ENCODE measurements at regions not wholly inside any gene's neighbourhood (a gene's known extent, or its start where the extent isn't known, plus 50 kb on each side); places are given as distances from the start of the nearest gene placed in this dataset.

DNA sequence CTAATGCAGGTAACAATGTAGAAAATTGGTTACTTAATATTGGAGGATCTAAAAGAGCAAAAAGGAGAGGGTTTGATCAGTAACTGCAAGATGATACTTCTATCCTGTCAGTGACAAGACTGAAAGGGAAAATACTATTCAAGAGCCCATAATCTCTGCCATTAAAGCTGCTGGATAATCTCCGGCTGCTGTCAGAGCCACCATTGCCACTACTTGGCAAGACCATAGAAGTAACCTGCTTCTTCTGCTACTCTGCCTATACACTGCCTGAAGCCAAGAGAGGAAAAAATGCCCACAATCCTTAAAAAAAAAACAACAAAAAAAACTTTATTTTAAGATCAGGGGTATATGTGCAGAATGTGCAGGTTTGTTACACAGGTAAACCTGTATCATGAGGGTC lies 386.5 kb upstream of the ID4 start:
- DNase-seq (no peak), FAIRE-seq (no peak)
- whole genome bisulfite sequencing, 3 donors: 88 to 100% (median 91%) methylated on average over 1 of the region's 1 CpG
- Histone ChIP-seq H3K4me3 (ENCODE audit: low read depth in 1 of 3, low read length in 3 of 3) (no peak overlapping the region), H3K36me3 (ENCODE audit: control insufficient read depth in 3 of 3, insufficient read depth in 2 of 3, low read depth in 1 of 3, low read length in 3 of 3) (no peaks in the 10 kb centered on the region), H3K27me3 (ENCODE audit: control insufficient read depth in 3 of 3, insufficient read depth in 3 of 3, low read length in 3 of 3) (no peaks in the 10 kb centered on the region), H3K27ac (ENCODE audit: low read depth in 1 of 3, low read length in 2 of 3) (no peak overlapping the region), H3K9me3 (ENCODE audit: control insufficient read depth in 2 of 2, insufficient read depth in 1 of 2, low read depth in 1 of 2, low read length in 1 of 2) (no peaks in the 10 kb centered on the region), H3K4me1 (ENCODE audit: control insufficient read depth in 3 of 3, insufficient read depth in 2 of 3, low read depth in 1 of 3, low read length in 2 of 3) (no peaks in the 10 kb centered on the region)

DNA sequence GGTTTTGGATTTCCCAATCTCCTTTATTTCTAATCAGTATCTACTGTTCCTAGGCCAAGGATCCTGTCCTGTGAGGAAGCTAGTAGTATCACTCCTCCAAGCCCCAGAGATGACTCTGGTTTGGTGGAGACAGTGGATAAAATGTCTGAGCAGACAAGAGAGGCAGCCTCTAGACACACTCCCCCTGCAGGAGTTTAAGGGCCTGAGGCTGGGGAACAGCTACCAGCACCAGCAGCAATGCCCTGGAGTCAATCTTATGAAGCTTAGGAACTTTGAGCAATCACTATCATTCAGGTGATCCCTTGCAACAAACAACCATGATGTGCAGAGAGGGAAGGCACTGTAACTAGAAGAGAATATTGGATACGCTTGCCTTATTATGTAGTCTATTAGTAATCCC lies 384.7 kb upstream of the ID4 start:
- Histone ChIP-seq H3K27ac (ENCODE audit: low read depth in 1 of 3, low read length in 2 of 3) (no peak overlapping the region), H3K27me3 (ENCODE audit: control insufficient read depth in 3 of 3, insufficient read depth in 3 of 3, low read length in 3 of 3) (no peaks in the 10 kb centered on the region), H3K4me3 (ENCODE audit: low read depth in 1 of 3, low read length in 3 of 3) (no peak overlapping the region), H3K4me1 (ENCODE audit: control insufficient read depth in 3 of 3, insufficient read depth in 2 of 3, low read depth in 1 of 3, low read length in 2 of 3) (no peaks in the 10 kb centered on the region), H3K9me3 (ENCODE audit: control insufficient read depth in 2 of 2, insufficient read depth in 1 of 2, low read depth in 1 of 2, low read length in 1 of 2) (no peaks in the 10 kb centered on the region), H3K36me3 (ENCODE audit: control insufficient read depth in 3 of 3, insufficient read depth in 2 of 3, low read depth in 1 of 3, low read length in 3 of 3) (no peaks in the 10 kb centered on the region)
- no peak for FAIRE-seq
- WGBS, 3 donors: 88 to 98% (median 91%) methylated on average over 1 of the region's 1 CpG
- DNase-seq: no peak

DNA sequence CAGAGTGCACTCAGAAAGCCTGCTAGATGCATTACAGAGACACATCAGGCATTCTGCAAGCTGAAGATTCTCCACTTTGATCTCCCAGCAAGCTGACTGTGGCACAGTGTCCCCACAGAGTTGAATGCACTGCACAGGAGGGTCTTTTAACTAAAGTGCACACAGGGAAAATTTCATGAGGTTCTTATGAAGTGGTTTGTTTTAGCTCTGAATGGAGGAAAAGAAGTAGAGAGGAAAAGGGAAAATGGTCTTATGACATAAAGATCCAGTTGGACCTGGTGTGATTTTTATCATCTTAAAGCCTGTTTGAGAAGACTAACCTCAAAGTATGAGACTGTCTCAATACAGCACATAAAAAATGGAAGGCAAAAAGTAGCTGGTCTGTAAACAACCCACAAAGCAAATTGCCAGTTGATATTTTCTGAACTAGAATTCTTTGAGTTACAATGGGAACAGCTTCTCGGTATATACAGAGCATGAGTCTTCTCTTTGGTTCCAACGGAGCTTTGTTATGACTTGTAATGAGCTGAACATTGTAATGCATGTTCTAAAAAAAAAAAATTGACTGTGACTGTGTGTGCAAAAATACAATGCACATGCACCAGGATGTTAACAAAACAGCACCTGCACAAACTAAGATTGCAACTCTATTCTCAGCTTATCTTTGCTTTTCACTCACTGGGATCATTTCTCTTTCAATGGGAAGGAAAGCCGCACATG lies 383.0 kb upstream of the ID4 start:
- Histone ChIP-seq H3K36me3 (ENCODE audit: control insufficient read depth in 3 of 3, insufficient read depth in 2 of 3, low read depth in 1 of 3, low read length in 3 of 3) (no peaks in the 10 kb centered on the region), H3K27me3 (ENCODE audit: control insufficient read depth in 3 of 3, insufficient read depth in 3 of 3, low read length in 3 of 3) (no peaks in the 10 kb centered on the region), H3K4me3 (ENCODE audit: low read depth in 1 of 3, low read length in 3 of 3) (no peak overlapping the region), H3K4me1 (ENCODE audit: control insufficient read depth in 3 of 3, insufficient read depth in 2 of 3, low read depth in 1 of 3, low read length in 2 of 3) (no peaks in the 10 kb centered on the region), H3K9me3 (ENCODE audit: control insufficient read depth in 2 of 2, insufficient read depth in 1 of 2, low read depth in 1 of 2, low read length in 1 of 2) (no peaks in the 10 kb centered on the region), H3K27ac (ENCODE audit: low read depth in 1 of 3, low read length in 2 of 3) (no peak overlapping the region)
- WGBS, 3 donors: 58 to 80% (median 64%) methylated on average over 3 of the region's 3 CpGs
- DNase-seq (no peak), FAIRE-seq (no peak)

DNA sequence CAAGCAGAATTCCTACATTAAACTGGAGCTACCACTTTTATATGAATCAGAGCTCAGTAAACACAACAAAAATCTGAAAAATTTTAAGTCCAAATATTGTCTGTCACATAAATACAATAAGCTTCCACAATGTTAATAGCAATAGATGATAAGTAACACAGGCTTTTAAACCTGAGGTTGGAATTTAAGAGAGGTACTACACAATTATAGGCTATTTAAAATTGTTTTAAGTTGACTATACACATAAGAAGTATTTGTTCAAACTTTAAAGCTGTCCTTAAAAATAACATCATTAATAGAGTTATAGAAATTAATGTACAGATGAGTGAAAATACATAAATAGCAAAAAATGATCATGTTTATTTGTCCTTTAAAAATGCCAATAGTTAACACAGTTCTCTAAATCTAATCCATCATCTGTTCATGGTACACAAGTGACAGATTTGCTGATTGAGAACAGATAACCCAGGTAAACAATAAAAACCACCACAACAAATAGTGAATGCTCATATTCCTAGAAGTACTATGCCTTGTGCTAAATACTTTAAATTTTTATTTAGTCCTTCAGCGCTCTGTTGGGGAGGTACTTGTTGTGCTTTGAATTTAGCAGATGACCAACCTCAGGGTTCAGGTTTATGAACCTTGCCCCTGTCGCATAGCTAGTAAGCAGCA lies 382.3 kb upstream of the ID4 start:
- FAIRE-seq (no peak), DNase-seq (no peak)
- Histone ChIP-seq H3K36me3 (ENCODE audit: control insufficient read depth in 3 of 3, insufficient read depth in 2 of 3, low read depth in 1 of 3, low read length in 3 of 3) (no peaks in the 10 kb centered on the region), H3K4me3 (ENCODE audit: low read depth in 1 of 3, low read length in 3 of 3) (no peak overlapping the region), H3K4me1 (ENCODE audit: control insufficient read depth in 3 of 3, insufficient read depth in 2 of 3, low read depth in 1 of 3, low read length in 2 of 3) (no peaks in the 10 kb centered on the region), H3K9me3 (ENCODE audit: control insufficient read depth in 2 of 2, insufficient read depth in 1 of 2, low read depth in 1 of 2, low read length in 1 of 2) (no peaks in the 10 kb centered on the region), H3K27ac (ENCODE audit: low read depth in 1 of 3, low read length in 2 of 3) (no peak overlapping the region), H3K27me3 (ENCODE audit: control insufficient read depth in 3 of 3, insufficient read depth in 3 of 3, low read length in 3 of 3) (no peaks in the 10 kb centered on the region)
- WGBS, 3 donors: 88 to 94% (median 93%) methylated on average over 2 of the region's 2 CpGs

DNA sequence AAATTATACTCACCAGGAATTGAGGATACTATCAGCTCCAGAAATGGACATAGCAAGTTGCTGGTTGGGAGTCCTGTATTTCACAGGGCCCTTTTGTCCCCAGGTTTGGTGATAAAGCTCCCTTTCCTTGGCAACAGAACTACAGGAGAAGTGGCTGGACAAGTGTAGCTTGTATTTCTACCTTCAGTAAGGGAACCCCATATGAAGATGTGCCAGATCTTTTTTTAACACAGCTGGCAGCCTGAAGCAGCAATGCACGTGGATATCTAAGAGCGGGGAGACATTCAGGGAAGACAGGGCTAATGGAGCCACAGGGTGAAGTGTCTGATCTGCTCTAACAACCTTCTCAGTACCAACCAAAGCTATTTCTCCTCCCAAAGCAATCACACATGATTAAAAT lies 373.9 kb upstream of the ID4 start:
- no peak for DNase-seq
- Histone ChIP-seq H3K27me3 (ENCODE audit: control insufficient read depth in 3 of 3, insufficient read depth in 3 of 3, low read length in 3 of 3) (no peaks in the 10 kb centered on the region), H3K4me3 (ENCODE audit: low read depth in 1 of 3, low read length in 3 of 3) (no peak overlapping the region), H3K4me1 (ENCODE audit: control insufficient read depth in 3 of 3, insufficient read depth in 2 of 3, low read depth in 1 of 3, low read length in 2 of 3) (no peaks in the 10 kb centered on the region), H3K27ac (ENCODE audit: low read depth in 1 of 3, low read length in 2 of 3) (no peak overlapping the region), H3K9me3 (ENCODE audit: control insufficient read depth in 2 of 2, insufficient read depth in 1 of 2, low read depth in 1 of 2, low read length in 1 of 2) (peaks cover 0 to 7% of the 10 kb centered on the region in 2 donors), H3K36me3 (ENCODE audit: control insufficient read depth in 3 of 3, insufficient read depth in 2 of 3, low read depth in 1 of 3, low read length in 3 of 3) (no peaks in the 10 kb centered on the region)
- no peak for FAIRE-seq
- 68 to 81% (median 79%) methylated on average over 2 of the region's 2 CpGs for WGBS, 3 donors

DNA sequence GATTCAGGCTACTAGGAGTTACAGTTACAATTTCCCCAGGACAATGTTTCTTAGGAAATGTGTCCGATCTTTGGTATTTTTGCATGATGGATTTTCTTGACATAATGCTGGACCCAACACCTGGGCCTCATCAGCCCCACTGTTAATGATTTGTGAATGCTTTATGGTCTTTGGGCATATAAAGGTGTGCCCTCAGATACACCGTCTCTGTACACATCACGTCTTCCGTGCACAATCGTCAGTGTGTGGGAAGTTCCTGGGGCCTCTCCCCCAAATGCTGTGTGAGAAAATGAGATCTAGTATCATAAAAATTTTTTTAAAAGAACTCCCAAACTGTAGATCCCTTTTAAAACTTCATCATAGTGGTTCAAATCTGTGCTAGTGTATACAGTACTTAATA lies 373.2 kb upstream of the ID4 start:
- Histone ChIP-seq H3K9me3 (ENCODE audit: control insufficient read depth in 2 of 2, insufficient read depth in 1 of 2, low read depth in 1 of 2, low read length in 1 of 2) (peaks cover 0 to 7% of the 10 kb centered on the region in 2 donors), H3K36me3 (ENCODE audit: control insufficient read depth in 3 of 3, insufficient read depth in 2 of 3, low read depth in 1 of 3, low read length in 3 of 3) (no peaks in the 10 kb centered on the region), H3K27ac (ENCODE audit: low read depth in 1 of 3, low read length in 2 of 3) (no peak overlapping the region), H3K4me3 (ENCODE audit: low read depth in 1 of 3, low read length in 3 of 3) (no peak overlapping the region), H3K27me3 (ENCODE audit: control insufficient read depth in 3 of 3, insufficient read depth in 3 of 3, low read length in 3 of 3) (no peaks in the 10 kb centered on the region), H3K4me1 (ENCODE audit: control insufficient read depth in 3 of 3, insufficient read depth in 2 of 3, low read depth in 1 of 3, low read length in 2 of 3) (no peaks in the 10 kb centered on the region)
- DNase-seq (peak; percentile 18 to 22), FAIRE-seq (no peak)
- 30 to 66% (median 48%) methylated on average over 5 of the region's 5 CpGs for WGBS, 3 donors

DNA sequence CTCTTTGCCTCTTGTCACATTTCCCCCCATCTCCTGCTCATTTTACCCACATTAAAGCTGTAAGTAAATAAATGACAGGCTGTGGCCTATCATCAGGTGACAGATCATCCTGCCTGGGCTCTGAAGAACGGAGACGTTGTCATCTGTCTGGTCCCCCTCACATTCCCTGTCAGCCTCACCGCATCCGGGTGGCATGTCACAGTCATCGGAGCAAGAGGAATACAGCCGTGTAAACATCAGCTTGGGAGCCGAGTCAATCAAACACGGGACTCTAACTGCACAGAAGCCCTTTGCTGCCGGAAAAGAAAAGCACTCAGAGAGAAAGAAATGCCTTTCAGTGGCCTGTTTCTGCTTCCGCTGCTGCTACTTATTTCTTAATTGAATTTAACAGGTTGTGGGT lies 371.9 kb upstream of the ID4 start:
- peaks cover 0 to 7% of the 10 kb centered on the region in 2 donors for H3K9me3 ChIP-seq (ENCODE audit: control insufficient read depth in 2 of 2, insufficient read depth in 1 of 2, low read depth in 1 of 2, low read length in 1 of 2)
- peak overlapping the region in 1 of 3 donors; percentile 3 for H3K27ac ChIP-seq (ENCODE audit: low read depth in 1 of 3, low read length in 2 of 3)
- H3K36me3 ChIP-seq (ENCODE audit: control insufficient read depth in 3 of 3, insufficient read depth in 2 of 3, low read depth in 1 of 3, low read length in 3 of 3): no peaks in the 10 kb centered on the region
- no peaks in the 10 kb centered on the region for H3K4me1 ChIP-seq (ENCODE audit: control insufficient read depth in 3 of 3, insufficient read depth in 2 of 3, low read depth in 1 of 3, low read length in 2 of 3)
- H3K27me3 ChIP-seq (ENCODE audit: control insufficient read depth in 3 of 3, insufficient read depth in 3 of 3, low read length in 3 of 3): no peaks in the 10 kb centered on the region
- 61 to 84% (median 72%) methylated on average over 10 of the region's 10 CpGs for WGBS, 3 donors
- DNase-seq (no peak), FAIRE-seq (no peak)
- no peak overlapping the region for H3K4me3 ChIP-seq (ENCODE audit: low read depth in 1 of 3, low read length in 3 of 3)

DNA sequence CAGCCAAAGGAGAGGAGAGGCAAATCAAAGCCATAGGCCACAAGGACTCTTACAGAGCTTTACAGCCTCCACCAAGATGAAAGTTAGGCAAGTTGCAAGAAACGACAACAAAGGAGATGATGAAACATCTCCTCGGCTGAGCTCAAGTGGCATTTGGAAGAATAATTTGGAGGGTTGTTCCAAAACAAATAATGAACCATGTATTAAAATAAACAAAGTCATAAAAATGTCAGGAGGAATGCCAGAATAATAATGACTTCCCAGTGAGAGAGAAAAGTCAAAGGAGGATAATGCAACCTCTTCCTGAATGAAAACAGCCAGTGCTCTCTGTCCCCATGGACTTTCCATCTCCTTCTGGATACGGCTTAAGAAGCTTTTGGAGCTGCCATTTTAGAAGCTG lies 371.4 kb upstream of the ID4 start:
- Histone ChIP-seq H3K4me1 (ENCODE audit: control insufficient read depth in 3 of 3, insufficient read depth in 2 of 3, low read depth in 1 of 3, low read length in 2 of 3) (no peaks in the 10 kb centered on the region), H3K36me3 (ENCODE audit: control insufficient read depth in 3 of 3, insufficient read depth in 2 of 3, low read depth in 1 of 3, low read length in 3 of 3) (no peaks in the 10 kb centered on the region), H3K4me3 (ENCODE audit: low read depth in 1 of 3, low read length in 3 of 3) (no peak overlapping the region), H3K9me3 (ENCODE audit: control insufficient read depth in 2 of 2, insufficient read depth in 1 of 2, low read depth in 1 of 2, low read length in 1 of 2) (peaks cover 0 to 7% of the 10 kb centered on the region in 2 donors), H3K27me3 (ENCODE audit: control insufficient read depth in 3 of 3, insufficient read depth in 3 of 3, low read length in 3 of 3) (no peaks in the 10 kb centered on the region), H3K27ac (ENCODE audit: low read depth in 1 of 3, low read length in 2 of 3) (no peak overlapping the region)
- 49 to 66% (median 59%) methylated on average over 3 of the region's 3 CpGs for WGBS, 3 donors
- no peak for FAIRE-seq
- DNase-seq: no peak

DNA sequence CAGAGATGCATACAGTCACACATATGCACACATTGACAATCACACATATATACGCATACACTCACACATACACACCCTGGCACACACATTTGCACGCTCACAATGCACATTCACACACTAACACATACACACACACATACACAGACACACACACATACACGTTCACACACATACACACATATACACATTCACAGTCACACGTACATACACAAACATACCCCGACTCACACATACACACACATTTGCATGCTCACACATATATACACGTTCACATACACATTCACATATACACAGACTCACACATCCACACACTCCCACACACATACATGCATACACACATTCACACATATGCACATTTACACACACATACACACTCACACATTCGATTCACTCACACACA lies 366.8 kb upstream of the ID4 start:
- Histone ChIP-seq H3K27ac (ENCODE audit: low read depth in 1 of 3, low read length in 2 of 3) (no peak overlapping the region), H3K4me1 (ENCODE audit: control insufficient read depth in 3 of 3, insufficient read depth in 2 of 3, low read depth in 1 of 3, low read length in 2 of 3) (no peaks in the 10 kb centered on the region), H3K9me3 (ENCODE audit: control insufficient read depth in 2 of 2, insufficient read depth in 1 of 2, low read depth in 1 of 2, low read length in 1 of 2) (no peaks in the 10 kb centered on the region), H3K27me3 (ENCODE audit: control insufficient read depth in 3 of 3, insufficient read depth in 3 of 3, low read length in 3 of 3) (no peaks in the 10 kb centered on the region), H3K36me3 (ENCODE audit: control insufficient read depth in 3 of 3, insufficient read depth in 2 of 3, low read depth in 1 of 3, low read length in 3 of 3) (no peaks in the 10 kb centered on the region), H3K4me3 (ENCODE audit: low read depth in 1 of 3, low read length in 3 of 3) (no peak overlapping the region)
- no peak for DNase-seq
- no peak for FAIRE-seq
- 69 to 75% (median 75%) methylated on average over 7 of the region's 7 CpGs for WGBS, 3 donors

Measured in small intestine (tissue), 7 donors.